ENCODE measurements at regions not wholly inside any gene's neighbourhood (a gene's known extent, or its start where the extent isn't known, plus 50 kb on each side); places are given as distances from the start of the nearest gene placed in this dataset.
"Not testable (repeated sequence)": the region's sequence is repeated elsewhere in the genome, so short reads cannot be mapped to it uniquely, and the experiment has no call there.

DNA sequence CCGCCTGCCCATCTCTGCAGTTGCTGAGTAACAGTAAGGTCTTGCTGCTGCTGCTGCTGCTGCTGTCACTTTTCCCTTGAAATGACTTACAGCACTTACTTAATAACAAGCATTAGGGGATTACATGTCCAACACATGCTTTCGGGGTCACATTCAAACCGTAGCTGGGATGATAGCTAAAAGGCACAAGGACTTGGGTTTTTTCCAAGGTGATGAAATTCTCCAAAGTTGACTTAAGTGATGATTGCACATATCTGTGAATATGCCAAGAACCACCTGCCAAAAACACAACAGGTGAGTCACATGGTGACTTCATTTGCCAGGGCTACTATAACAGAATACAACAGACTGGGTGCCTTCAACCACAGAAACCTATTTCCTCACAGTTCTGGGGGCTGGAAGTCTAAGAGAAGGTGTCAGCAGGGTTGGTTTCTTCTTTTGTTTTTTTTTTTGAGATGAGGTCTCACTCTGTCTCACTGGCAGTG is 121.9 kb upstream of the TNRC6C start:
- Histone ChIP-seq H4K20me1 (ENCODE audit: low read depth, low read length) (no peaks in the 10 kb centered on the region), H3K36me3 (ENCODE audit: low read length) (no peaks in the 10 kb centered on the region), H3K4me2 (ENCODE audit: low read depth, low read length, poor library complexity, severe bottlenecking) (no peak overlapping the region), H3F3A (ENCODE audit: insufficient read depth) (no peaks in the 10 kb centered on the region), H2AFZ (ENCODE audit: low read depth, low read length, severe bottlenecking) (no peak overlapping the region), H3K27me3 (ENCODE audit: low read length) (no peaks in the 10 kb centered on the region), H3K9ac (ENCODE audit: low read length) (no peak overlapping the region), H3K27ac (ENCODE audit: low read depth, low read length) (no peak overlapping the region), H3K4me3 (ENCODE audit: insufficient read depth, low read length, poor library complexity, severe bottlenecking) (no peak overlapping the region), H3K9me3 (ENCODE audit: insufficient read depth, low read length) (no peaks in the 10 kb centered on the region), H3K9me2 (replicated peaks; ENCODE audit: insufficient read depth, low read length) (no peaks in the 10 kb centered on the region), H3K79me2 (ENCODE audit: insufficient read depth, low read length) (no peaks in the 10 kb centered on the region)
- no peak for TF ChIP-seq EZH2phosphoT487 (conservative IDR thresholded peaks at IDR 0.05; ENCODE audit: low read length)
- no peak for TF ChIP-seq CTCF (IDR thresholded peaks at IDR 0.05; ENCODE audit: insufficient read depth, low read length, poor library complexity, severe bottlenecking)

DNA sequence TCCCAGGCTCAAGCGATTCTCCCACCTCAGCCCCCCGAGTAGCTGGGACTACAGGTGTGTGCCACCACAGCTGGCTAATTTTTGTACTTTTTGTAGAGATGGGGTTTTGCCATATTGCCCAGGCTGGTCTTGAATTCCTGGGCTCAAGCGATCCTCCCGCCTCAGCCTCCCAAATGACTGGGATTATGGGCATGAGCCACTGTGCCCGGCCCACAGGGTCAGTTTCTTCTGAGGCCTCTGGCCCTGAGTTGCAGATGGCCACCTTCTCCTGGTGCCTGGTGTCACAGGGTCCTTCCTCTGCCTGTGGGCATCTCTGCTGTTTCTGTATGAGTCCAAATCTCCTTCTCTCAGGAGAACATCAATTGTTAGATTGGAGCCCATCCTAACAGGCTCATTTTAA is 121.4 kb upstream of the TNRC6C start:
- not testable (repeated sequence) for H3K4me2 ChIP-seq (ENCODE audit: low read depth, low read length, poor library complexity, severe bottlenecking); H3K27me3 ChIP-seq (ENCODE audit: low read length); H3K9ac ChIP-seq (ENCODE audit: low read length); H3K9me2 ChIP-seq (replicated peaks; ENCODE audit: insufficient read depth, low read length); H3F3A ChIP-seq (ENCODE audit: insufficient read depth); H3K79me2 ChIP-seq (ENCODE audit: insufficient read depth, low read length); H3K4me3 ChIP-seq (ENCODE audit: insufficient read depth, low read length, poor library complexity, severe bottlenecking); H3K27ac ChIP-seq (ENCODE audit: low read depth, low read length); H4K20me1 ChIP-seq (ENCODE audit: low read depth, low read length); H3K9me3 ChIP-seq (ENCODE audit: insufficient read depth, low read length); H2AFZ ChIP-seq (ENCODE audit: low read depth, low read length, severe bottlenecking); H3K36me3 ChIP-seq (ENCODE audit: low read length)

DNA sequence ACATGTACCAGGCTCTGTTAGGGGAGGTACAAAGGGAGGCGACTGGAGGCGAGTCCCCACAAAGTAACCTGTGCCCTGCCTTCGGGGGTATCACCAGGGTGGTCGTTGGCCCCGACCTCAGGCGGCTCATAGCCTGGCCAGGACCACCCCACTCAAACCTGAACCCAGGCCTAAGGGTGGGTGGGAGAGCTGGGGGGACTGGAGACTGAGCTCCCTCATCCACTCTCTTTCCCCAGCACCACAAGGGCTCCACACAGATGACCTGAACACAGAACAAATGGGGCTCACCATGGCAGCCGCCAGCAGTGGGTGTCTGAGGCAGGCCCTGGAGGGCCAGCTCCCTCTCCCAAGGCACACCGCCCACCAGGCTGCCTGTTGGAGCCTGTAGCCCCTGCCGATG is 120.6 kb upstream of the TNRC6C start:
- H4K20me1 ChIP-seq (ENCODE audit: low read depth, low read length): no peaks in the 10 kb centered on the region
- H2AFZ ChIP-seq (ENCODE audit: low read depth, low read length, severe bottlenecking): no peak overlapping the region
- no peak overlapping the region for H3K4me3 ChIP-seq (ENCODE audit: insufficient read depth, low read length, poor library complexity, severe bottlenecking)
- no peak overlapping the region for H3K9ac ChIP-seq (ENCODE audit: low read length)
- no peaks in the 10 kb centered on the region for H3K9me2 ChIP-seq (replicated peaks; ENCODE audit: insufficient read depth, low read length)
- TF ChIP-seq EZH2phosphoT487 (conservative IDR thresholded peaks at IDR 0.05; ENCODE audit: low read length): no peak
- TF ChIP-seq CTCF (IDR thresholded peaks at IDR 0.05; ENCODE audit: insufficient read depth, low read length, poor library complexity, severe bottlenecking): no peak
- no peak overlapping the region for H3K27ac ChIP-seq (ENCODE audit: low read depth, low read length)
- H3K36me3 ChIP-seq (ENCODE audit: low read length): no peaks in the 10 kb centered on the region
- no peaks in the 10 kb centered on the region for H3K79me2 ChIP-seq (ENCODE audit: insufficient read depth, low read length)
- no peak overlapping the region for H3K4me2 ChIP-seq (ENCODE audit: low read depth, low read length, poor library complexity, severe bottlenecking)
- no peaks in the 10 kb centered on the region for H3K9me3 ChIP-seq (ENCODE audit: insufficient read depth, low read length)
- no peaks in the 10 kb centered on the region for H3F3A ChIP-seq (ENCODE audit: insufficient read depth)
- no peaks in the 10 kb centered on the region for H3K27me3 ChIP-seq (ENCODE audit: low read length)

GRCh38 chr17:77838748-77839697 is 119.5 kb upstream of the TNRC6C start:
- Histone ChIP-seq H3K36me3 (ENCODE audit: low read length) (no peaks in the 10 kb centered on the region), H3K79me2 (ENCODE audit: insufficient read depth, low read length) (no peaks in the 10 kb centered on the region), H3K9me3 (ENCODE audit: insufficient read depth, low read length) (no peaks in the 10 kb centered on the region), H3F3A (ENCODE audit: insufficient read depth) (no peaks in the 10 kb centered on the region), H3K9me2 (replicated peaks; ENCODE audit: insufficient read depth, low read length) (no peaks in the 10 kb centered on the region), H3K27ac (ENCODE audit: low read depth, low read length) (no peak overlapping the region), H4K20me1 (ENCODE audit: low read depth, low read length) (no peaks in the 10 kb centered on the region), H3K4me3 (ENCODE audit: insufficient read depth, low read length, poor library complexity, severe bottlenecking) (no peak overlapping the region), H2AFZ (ENCODE audit: low read depth, low read length, severe bottlenecking) (no peak overlapping the region), H3K4me2 (ENCODE audit: low read depth, low read length, poor library complexity, severe bottlenecking) (no peak overlapping the region), H3K9ac (ENCODE audit: low read length) (no peak overlapping the region), H3K27me3 (ENCODE audit: low read length) (no peaks in the 10 kb centered on the region)
- TF ChIP-seq CTCF (IDR thresholded peaks at IDR 0.05; ENCODE audit: insufficient read depth, low read length, poor library complexity, severe bottlenecking): no peak
- no peak for TF ChIP-seq EZH2phosphoT487 (conservative IDR thresholded peaks at IDR 0.05; ENCODE audit: low read length)
